ENCODE measurements at regions not wholly inside any gene's neighbourhood (a gene's known extent, or its start where the extent isn't known, plus 50 kb on each side); places are given as distances from the start of the nearest gene placed in this dataset.

DNA sequence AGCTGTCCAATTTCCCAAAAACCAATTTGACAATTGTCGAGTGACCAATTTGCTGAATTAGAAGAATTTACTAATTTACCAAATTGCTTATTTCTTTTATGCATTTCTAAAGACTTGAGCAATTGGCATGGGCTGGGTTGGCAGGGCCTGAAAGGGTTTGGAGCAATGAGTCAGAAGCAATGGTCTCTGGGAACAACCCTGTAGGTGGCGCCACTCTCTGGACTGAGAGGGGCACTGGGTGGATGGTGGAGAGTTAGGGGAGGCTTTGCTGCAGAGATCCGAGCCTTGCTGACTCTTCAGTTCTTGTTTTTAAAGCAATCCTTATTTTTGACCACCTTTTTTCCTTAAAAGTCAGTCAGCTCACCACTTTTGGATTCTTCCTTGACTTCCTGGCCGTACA is 71.5 kb upstream of the RPS23 start:
- TF ChIP-seq EZH2 (IDR thresholded peaks at IDR 0.05; ENCODE audit: borderline replicate concordance, low read depth, low read length, severe bottlenecking) (no peak), CTCF (IDR thresholded peaks at IDR 0.05; ENCODE audit: borderline replicate concordance, extremely low read depth, low read length, poor library complexity, severe bottlenecking) (peak; percentile 71)

Data from DND-41 (cell line).